Left lung (tissue), 4 donors: ENCODE measurements at regions not wholly inside any gene's neighbourhood (a gene's known extent, or its start where the extent isn't known, plus 50 kb on each side); places are given as distances from the start of the nearest gene placed in this dataset.
A peak's percentile ranks its signal among the peaks of the same experiment; 100 is the strongest.

Source experiments
- ATAC-seq: fragments of 200-7000 bp; cut with Tn5 transposase; one replicate; pipeline ENCODE4 v1.9.1; 2020; ENCODE audit warnings: moderate library complexity
- DNase-seq, 4 donors: peaks; one replicate each; pipeline ENCODE4 v3.0.0-alpha.2; 2013 to 2020
- H3K27ac ChIP-seq, 2 donors: fragments of 200-600 bp; sonication (generic) in 1 of 2; one replicate each; pipeline versions ENCODE4 v1.5.0 to v1.8.0; 2020 to 2021
- H3K27me3 ChIP-seq, 2 donors: fragments of 200-600 bp; sonication (generic) in 1 of 2; one replicate each; pipeline versions ENCODE4 v1.5.0 to v1.8.0; 2020 to 2021
- H3K36me3 ChIP-seq, 2 donors: fragments of 200-600 bp; sonication (generic) in 1 of 2; one replicate each; pipeline versions ENCODE4 v1.5.0 to v1.8.0; 2020 to 2021
- H3K4me1 ChIP-seq, 2 donors: fragments of 200-600 bp; one replicate each; pipeline ENCODE4 v1.8.0; 2021
- H3K4me3 ChIP-seq, 2 donors: fragments of 200-600 bp; sonication (generic) in 1 of 2; one replicate each; pipeline versions ENCODE4 v1.5.0 to v1.8.0; 2020 to 2021; ENCODE audit warnings: mild to moderate bottlenecking in 1 of 2
- H3K9me3 ChIP-seq, 2 donors: fragments of 200-600 bp; sonication (generic) in 1 of 2; one replicate each; pipeline versions ENCODE4 v1.5.0 to v1.8.0; 2020 to 2021
- CTCF ChIP-seq, 2 donors: fragments of 200-600 bp; sonication (generic) in 1 of 2; IDR thresholded peaks; one replicate each; pipeline versions ENCODE4 v1.5.0 to v1.8.0; 2021; ENCODE audit warnings: antibody characterized with exemption in 2 of 2
- intact Hi-C, 2 donors: fragments of 100-400 bp; cut with DNase I; formaldehyde crosslinking; loops; one replicate each; pipeline versions ENCODE4 v1.11.2 to v1.14.2; 2022
- donor health status: DM: no; HTN: yes; CAD: no.
- donor health status: DM: no; HTN: no; CAD: no.

- DNase-seq (no peak), ATAC-seq (no peak)
- TF ChIP-seq CTCF (IDR thresholded peaks at IDR 0.05): no peak
- Histone ChIP-seq H3K27me3 (no peaks in the 10 kb centered on the region), H3K36me3 (no peaks in the 10 kb centered on the region), H3K4me3 (no peak overlapping the region), H3K27ac (no peak overlapping the region), H3K9me3 (no peaks in the 10 kb centered on the region), H3K4me1 (no peaks in the 10 kb centered on the region)
- intact Hi-C loops: no loop called here
Observed at GRCh38 chr18:39031647-39032046, 1466.0 kb upstream of the CELF4 start.

GRCh38 chr18:39030124-39030655 is 1464.6 kb upstream of the CELF4 start:
- intact Hi-C loops: no loop called here
- Histone ChIP-seq H3K27me3 (no peaks in the 10 kb centered on the region), H3K4me3 (no peak overlapping the region), H3K4me1 (no peaks in the 10 kb centered on the region), H3K9me3 (no peaks in the 10 kb centered on the region), H3K36me3 (no peaks in the 10 kb centered on the region), H3K27ac (no peak overlapping the region)
- DNase-seq (no peak), ATAC-seq (no peak)
- no peak for TF ChIP-seq CTCF (IDR thresholded peaks at IDR 0.05)

- Histone ChIP-seq H3K36me3 (no peaks in the 10 kb centered on the region), H3K4me1 (no peaks in the 10 kb centered on the region), H3K4me3 (no peak overlapping the region), H3K27me3 (no peaks in the 10 kb centered on the region), H3K27ac (no peak overlapping the region), H3K9me3 (no peaks in the 10 kb centered on the region)
- no peak for DNase-seq
- no peak for ATAC-seq
- TF ChIP-seq CTCF (IDR thresholded peaks at IDR 0.05): no peak
- intact Hi-C loops: no loop called here
Observed at GRCh38 chr18:39025531-39025930, 1459.9 kb upstream of the CELF4 start.

GRCh38 chr18:39019989-39020388 is 1454.4 kb upstream of the CELF4 start:
- no peak overlapping the region for H3K27ac ChIP-seq
- no peaks in the 10 kb centered on the region for H3K27me3 ChIP-seq
- peaks cover 0 to 2% of the 10 kb centered on the region in 2 donors for H3K9me3 ChIP-seq
- no peak overlapping the region for H3K4me3 ChIP-seq
- TF ChIP-seq CTCF (IDR thresholded peaks at IDR 0.05): no peak
- no peaks in the 10 kb centered on the region for H3K36me3 ChIP-seq
- ATAC-seq: no peak
- intact Hi-C loops: no loop called here
- H3K4me1 ChIP-seq: no peaks in the 10 kb centered on the region
- no peak for DNase-seq

- peaks cover 0 to 14% of the 10 kb centered on the region in 2 donors for H3K9me3 ChIP-seq
- no peak for TF ChIP-seq CTCF (IDR thresholded peaks at IDR 0.05)
- DNase-seq (peak in 2 of 4 donors; percentile 63 to 68), ATAC-seq (no peak)
- H3K36me3 ChIP-seq: no peaks in the 10 kb centered on the region
- no peaks in the 10 kb centered on the region for H3K27me3 ChIP-seq
- intact Hi-C loops: no loop called here
- no peak overlapping the region for H3K4me3 ChIP-seq
- no peak overlapping the region for H3K27ac ChIP-seq
- no peaks in the 10 kb centered on the region for H3K4me1 ChIP-seq
Observed at GRCh38 chr18:39007031-39007902, 1441.7 kb upstream of the CELF4 start.
